Renal pelvis (tissue), 1 donor: ENCODE measurements at regions not wholly inside any gene's neighbourhood (a gene's known extent, or its start where the extent isn't known, plus 50 kb on each side); places are given as distances from the start of the nearest gene placed in this dataset.

Source experiments
- DNase-seq: peaks from one replicate; pipeline ENCODE4 v3.0.0-alpha.2; 2013

- DNase-seq: no peak
Observed at GRCh38 chr18:37654731-37655369, 89.3 kb upstream of the CELF4 start.

GRCh38 chr18:37654034-37654433 lies 88.4 kb upstream of the CELF4 start:
- no peak for DNase-seq

- DNase-seq: no peak
Observed at GRCh38 chr18:37653618-37654017, 88.0 kb upstream of the CELF4 start.

GRCh38 chr18:37649930-37650329 lies 84.3 kb upstream of the CELF4 start:
- no peak for DNase-seq

- DNase-seq: no peak
Observed at GRCh38 chr18:37649416-37649815, 83.8 kb upstream of the CELF4 start.

GRCh38 chr18:37641573-37641972 lies 76.0 kb upstream of the CELF4 start:
- no peak for DNase-seq

- no peak for DNase-seq
Observed at GRCh38 chr18:37640504-37640903, 74.9 kb upstream of the CELF4 start.

GRCh38 chr18:37639846-37640245 lies 74.2 kb upstream of the CELF4 start:
- no peak for DNase-seq

GRCh38 chr18:37637478-37637850 lies 71.9 kb upstream of the CELF4 start:
- DNase-seq: no peak

GRCh38 chr18:37636831-37637477 lies 71.4 kb upstream of the CELF4 start:
- no peak for DNase-seq

GRCh38 chr18:37634516-37634915 lies 68.9 kb upstream of the CELF4 start:
- DNase-seq: no peak

- DNase-seq: no peak
Observed at GRCh38 chr18:37631422-37631821, 65.8 kb upstream of the CELF4 start.

- DNase-seq: no peak
Observed at GRCh38 chr18:37630334-37630733, 64.7 kb upstream of the CELF4 start.

GRCh38 chr18:37628470-37629220 lies 63.0 kb upstream of the CELF4 start:
- no peak for DNase-seq

- DNase-seq: peak; percentile 43
Observed at GRCh38 chr18:37624318-37624717, 58.7 kb upstream of the CELF4 start.

- no peak for DNase-seq
Observed at GRCh38 chr18:37619964-37620363, 54.4 kb upstream of the CELF4 start.

- DNase-seq: no peak
Observed at GRCh38 chr18:37617623-37618022, 52.0 kb upstream of the CELF4 start.
